IPS-NIHi7 (cell line): ENCODE measurements at regions not wholly inside any gene's neighbourhood (a gene's known extent, or its start where the extent isn't known, plus 50 kb on each side); places are given as distances from the start of the nearest gene placed in this dataset.
A peak's percentile ranks its signal among the peaks of the same experiment; 100 is the strongest.

ENCODE experiments used
- DNase-seq: peaks from one replicate; pipeline ENCODE4 v3.0.0; 2012; ENCODE audit warnings: mixed read lengths; ENCODE audit errors: extremely low spot score

- no peak for DNase-seq
Observed at GRCh38 chr20:22466447-22467171, 117.8 kb downstream of the FOXA2 start.

GRCh38 chr20:22465622-22466446 is 118.5 kb downstream of the FOXA2 start:
- no peak for DNase-seq

DNA sequence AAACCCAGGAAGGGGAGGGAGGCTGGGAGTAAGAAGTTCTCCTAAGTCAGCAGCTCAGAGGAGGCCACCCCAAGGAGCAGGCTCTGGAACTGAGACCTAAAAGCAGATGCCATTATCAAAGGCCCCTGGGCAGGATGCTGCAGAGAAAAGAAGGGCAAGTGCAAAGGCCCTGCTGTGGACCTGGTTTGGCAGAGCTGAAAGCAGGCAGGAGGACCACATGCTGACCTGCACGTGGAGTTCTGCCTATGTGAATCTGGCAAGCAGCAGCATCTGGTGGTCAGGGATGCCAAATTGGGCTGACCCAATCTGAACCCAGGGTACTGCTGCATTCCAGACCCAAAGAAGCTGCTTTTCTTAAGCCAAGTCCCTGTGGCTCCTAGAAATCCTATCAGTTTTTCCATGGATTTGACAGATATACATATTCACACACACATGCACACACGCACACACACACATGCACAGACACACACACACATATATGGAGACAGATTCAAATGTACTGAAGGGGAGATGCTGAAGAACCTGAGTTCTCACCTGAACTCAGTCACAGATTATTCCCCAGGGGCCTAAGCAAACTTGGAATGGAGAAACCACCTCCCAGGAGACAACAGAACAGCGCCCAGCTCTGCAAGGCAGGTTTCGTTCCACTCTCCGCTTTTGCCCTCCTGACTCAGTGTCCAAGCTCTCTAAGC is 119.9 kb downstream of the FOXA2 start:
- no peak for DNase-seq

DNA sequence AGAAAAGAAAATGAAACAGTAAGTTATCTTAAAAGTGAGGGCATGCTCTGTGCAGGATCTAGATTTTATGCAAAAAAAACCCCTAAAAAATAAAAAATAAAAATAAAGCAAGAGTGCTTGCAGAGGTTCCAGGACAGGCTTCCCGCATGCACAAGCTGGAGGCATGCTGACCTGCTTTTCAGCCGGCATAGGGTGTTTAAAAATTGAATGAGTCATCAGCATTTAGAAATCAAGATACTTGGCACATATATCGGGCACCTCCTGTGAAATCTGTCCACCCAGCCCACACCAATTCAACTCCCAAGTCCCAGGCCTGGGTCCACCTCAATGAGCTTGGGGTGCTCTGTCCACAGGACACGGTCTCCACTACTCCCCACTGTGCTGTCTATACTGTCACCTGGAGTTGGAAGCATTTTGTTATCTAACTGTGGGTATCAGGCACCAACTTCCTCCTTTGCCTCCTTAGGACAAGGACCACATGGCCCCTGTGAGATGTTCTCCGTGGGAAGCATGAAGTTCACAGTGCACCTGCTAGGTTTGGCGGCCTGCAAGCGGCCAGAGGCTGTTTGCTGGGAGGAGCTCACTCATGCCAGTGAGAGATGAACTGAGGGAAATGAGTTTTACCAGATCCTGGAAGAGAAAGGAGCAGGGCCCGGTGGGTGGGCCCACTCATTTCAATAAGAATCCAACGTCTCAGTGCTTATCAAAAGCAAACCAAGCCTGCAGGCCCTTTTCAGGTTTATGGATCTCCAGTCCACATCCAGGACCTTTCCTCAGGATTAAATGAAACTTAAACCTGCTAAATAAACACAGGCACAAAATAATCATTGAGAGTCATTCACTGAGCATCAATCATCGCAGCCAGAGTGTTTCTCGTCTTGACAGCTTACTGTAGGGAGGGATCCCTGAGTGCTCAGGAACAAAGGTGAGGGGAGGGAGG is 121.1 kb downstream of the FOXA2 start:
- no peak for DNase-seq

DNA sequence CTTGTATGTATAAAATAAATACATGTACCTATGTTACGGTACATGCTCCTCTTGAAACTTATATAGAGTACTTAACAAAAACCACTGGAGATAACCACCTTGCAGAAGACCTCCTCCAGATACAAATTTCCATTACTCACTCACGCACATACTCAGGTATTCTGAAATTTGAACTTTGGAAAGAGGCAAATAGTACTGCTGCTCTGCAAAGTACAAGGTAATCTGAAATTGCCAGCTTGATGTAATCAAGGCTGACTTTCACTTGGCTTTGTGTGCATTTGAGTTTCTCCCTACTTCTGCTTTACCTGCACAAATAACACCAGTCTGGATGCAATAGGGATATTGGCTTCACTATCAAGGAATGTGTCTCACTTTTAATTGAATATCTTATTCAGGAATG is 123.6 kb downstream of the FOXA2 start:
- DNase-seq: no peak

- no peak for DNase-seq
Observed at GRCh38 chr20:22460231-22460630, 124.1 kb downstream of the FOXA2 start.

GRCh38 chr20:22459754-22460153 is 124.6 kb downstream of the FOXA2 start:
- no peak for DNase-seq

- peak; percentile 66 for DNase-seq
Observed at GRCh38 chr20:22456109-22456508, 128.3 kb downstream of the FOXA2 start.

- no peak for DNase-seq
Observed at GRCh38 chr20:22455259-22455658, 129.1 kb downstream of the FOXA2 start.

DNA sequence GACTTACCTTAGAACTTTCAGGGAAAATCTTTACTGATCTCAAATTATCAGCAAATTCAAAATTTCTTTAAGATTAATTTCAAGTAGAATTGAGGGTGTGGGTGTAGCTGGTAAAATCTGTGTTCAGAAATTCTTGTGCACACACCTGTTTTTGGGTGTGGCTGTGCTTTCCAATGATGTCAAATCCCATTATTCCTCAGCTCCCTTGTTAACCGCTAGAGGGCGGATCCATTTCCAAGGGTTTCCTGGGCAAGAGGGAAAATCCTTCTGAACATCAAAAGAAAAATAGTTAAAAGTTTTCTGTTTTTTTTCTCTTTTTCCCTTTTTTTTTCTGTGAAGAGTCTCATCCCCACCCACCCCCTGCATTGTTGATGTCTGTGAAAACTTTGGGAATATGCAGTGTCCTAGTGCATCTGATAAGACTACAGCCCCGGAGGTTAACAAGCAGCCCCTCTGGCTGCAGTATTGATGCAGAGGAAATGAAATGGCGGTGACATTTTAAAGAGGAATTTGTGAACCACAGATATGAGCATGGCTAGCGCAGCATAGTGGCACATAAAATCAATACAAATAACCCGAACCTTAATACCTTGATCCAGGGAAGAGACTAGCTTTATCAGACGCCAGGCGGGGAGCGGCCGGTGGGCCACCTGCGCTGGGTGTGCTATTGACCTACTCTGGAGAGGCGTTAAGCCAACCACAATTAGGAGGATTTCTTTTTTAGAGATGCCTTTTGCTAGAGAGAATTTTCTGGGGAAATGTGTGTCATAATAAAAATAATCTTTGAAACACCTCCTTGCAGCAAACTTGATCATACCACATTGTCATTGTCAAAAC is 130.9 kb downstream of the FOXA2 start:
- DNase-seq: peak; percentile 49

GRCh38 chr20:22452442-22453011 is 131.8 kb downstream of the FOXA2 start:
- no peak for DNase-seq

DNA sequence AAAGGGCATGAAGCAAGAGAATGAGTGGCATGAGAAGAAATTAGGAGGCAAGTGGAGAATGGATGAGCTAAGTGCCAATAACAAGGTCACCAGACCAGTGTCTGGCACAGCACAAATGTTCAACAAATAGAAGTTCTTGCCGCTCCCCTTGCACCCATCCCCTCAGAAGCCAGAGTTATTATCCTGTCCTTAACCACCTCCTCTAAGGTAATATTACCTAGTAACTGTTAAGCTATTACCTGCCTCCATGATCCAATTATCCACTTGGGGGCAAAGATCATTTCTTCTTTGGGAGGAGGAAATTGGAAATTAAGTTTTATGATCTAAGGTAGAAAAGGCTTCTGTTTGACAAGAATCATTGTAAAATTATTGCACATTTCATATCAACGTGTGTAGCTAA is 133.8 kb downstream of the FOXA2 start:
- no peak for DNase-seq

DNA sequence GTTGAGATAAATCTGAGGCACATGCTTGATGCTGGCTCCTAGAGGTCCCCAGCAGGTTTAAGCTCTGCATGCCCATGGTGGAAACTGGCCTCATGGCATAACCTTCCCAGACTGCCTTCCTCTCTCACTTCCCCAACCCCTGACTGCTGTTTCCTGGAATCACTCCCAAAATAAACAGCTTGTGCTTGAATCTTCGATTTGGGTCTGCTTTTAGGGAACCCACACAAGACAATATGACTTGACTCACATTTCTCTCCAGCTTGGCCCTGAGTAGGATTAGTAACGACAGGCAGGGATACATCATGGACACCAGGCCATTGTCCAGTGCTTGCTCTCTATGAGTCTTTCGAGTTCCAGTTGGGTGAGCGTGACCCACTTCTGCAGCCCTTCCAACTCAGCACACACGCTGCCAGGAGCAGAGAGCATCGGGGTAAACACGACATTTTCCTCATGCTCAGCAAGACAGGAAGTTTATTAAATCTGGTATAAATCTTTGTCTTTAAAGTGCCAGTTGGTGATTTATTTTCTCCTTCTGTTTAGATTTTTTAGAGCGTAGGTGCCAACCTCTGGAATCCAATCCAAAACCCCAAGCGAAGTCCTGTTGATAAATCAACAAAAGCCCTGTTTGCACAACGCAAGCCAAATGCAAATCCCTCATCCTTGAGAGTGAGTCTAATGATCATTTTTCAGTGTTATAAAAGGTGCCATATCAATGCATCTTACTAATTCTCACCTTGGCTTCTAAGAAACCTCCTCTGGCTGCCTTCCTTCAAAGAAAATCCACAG is 135.0 kb downstream of the FOXA2 start:
- no peak for DNase-seq

GRCh38 chr20:22447447-22447778 is 137.0 kb downstream of the FOXA2 start:
- DNase-seq: no peak

DNA sequence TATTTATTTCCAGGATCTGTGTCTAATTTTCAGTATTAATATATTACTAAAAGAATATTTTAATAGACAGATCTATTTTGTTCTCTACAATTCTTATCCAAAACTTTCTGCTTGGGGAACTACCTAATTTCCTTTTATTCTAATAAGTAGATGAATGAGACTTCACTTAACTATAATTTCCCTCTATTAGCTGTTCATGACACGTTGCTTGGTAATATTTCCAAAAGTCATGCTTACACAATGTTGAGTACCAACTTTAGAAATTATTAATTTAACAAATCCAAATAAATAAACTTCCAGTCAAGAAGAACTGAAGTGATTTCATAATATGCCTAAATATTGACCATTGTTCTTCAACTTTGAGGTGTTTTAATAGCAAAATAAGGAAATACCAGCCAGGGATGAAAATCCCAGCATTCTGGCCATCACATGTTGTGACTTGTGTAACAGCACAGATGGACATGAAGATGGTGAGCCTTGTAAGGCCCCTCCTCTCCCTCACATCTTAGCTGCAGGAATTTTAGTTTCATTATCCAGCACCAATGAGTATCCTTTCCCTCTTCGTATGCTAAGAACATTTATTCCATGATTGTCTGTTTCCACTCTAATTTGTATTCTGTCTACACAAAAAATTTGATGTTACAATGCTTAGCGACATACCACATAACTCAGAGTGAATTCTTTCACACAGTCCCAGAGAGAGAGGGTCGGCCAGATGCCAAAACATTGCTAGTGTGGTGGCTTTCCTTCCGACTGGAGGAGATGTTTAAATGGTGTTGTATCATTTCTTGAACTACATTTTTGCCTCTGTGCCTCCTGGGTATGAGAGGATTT is 137.5 kb downstream of the FOXA2 start:
- DNase-seq: no peak

DNA sequence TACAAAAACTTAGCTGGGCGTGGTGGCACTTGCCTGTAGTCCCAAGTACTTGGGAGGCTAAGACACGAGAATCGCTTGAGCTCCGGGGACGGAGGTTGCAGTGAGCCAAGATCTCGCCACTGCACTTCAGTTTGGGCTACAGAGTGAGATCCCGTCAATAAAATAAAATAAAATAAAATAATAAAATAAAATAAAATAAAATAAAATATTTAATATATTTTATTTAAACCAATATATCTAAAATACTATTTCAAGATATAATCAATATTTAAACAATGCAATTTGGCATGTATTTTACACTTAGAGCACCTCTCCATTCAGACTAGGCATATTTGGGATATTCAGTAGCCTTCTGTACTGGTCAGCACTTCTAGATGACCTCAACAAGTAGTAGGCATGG is 142.1 kb downstream of the FOXA2 start:
- no peak for DNase-seq

GRCh38 chr20:22438926-22439325 is 145.4 kb downstream of the FOXA2 start:
- peak; percentile 41 for DNase-seq

DNA sequence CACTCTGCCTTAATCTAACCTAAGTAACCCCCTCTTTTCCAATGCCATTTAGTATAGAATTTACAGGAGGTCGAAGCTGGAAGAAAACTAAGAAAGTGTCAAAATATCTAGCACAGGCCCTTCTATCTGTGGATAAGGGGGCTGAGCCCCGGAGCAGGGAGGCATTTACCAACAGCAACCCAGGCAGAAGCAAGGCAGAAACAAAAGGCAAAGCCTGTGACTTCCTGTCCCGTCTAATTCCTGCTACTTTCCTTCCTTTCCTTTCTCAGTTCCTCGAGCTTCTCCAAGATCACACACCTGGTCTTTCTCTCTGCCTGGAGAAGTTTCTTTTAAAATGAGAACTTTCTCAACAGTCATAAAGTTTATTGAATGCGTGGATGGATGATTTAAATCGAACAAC is 146.0 kb downstream of the FOXA2 start:
- DNase-seq: no peak

GRCh38 chr20:22437354-22437753 is 147.0 kb downstream of the FOXA2 start:
- no peak for DNase-seq
